ENCODE measurements at regions not wholly inside any gene's neighbourhood (a gene's known extent, or its start where the extent isn't known, plus 50 kb on each side); places are given as distances from the start of the nearest gene placed in this dataset.

- TF ChIP-seq, protein P1, sequence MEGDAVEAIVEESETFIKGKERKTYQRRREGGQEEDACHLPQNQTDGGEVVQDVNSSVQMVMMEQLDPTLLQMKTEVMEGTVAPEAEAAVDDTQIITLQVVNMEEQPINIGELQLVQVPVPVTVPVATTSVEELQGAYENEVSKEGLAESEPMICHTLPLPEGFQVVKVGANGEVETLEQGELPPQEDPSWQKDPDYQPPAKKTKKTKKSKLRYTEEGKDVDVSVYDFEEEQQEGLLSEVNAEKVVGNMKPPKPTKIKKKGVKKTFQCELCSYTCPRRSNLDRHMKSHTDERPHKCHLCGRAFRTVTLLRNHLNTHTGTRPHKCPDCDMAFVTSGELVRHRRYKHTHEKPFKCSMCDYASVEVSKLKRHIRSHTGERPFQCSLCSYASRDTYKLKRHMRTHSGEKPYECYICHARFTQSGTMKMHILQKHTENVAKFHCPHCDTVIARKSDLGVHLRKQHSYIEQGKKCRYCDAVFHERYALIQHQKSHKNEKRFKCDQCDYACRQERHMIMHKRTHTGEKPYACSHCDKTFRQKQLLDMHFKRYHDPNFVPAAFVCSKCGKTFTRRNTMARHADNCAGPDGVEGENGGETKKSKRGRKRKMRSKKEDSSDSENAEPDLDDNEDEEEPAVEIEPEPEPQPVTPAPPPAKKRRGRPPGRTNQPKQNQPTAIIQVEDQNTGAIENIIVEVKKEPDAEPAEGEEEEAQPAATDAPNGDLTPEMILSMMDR (conservative IDR thresholded peaks at IDR 0.05), result no peak
- TF ChIP-seq ZFX (IDR thresholded peaks at IDR 0.05), result no peak
- no peak overlapping the region for H3K27ac ChIP-seq
Observed at GRCh38 chr2:118622913-118623312, 224.5 kb downstream of the EN1 start.

GRCh38 chr2:118622108-118622507 lies 225.3 kb downstream of the EN1 start:
- TF ChIP-seq, protein P1 (conservative IDR thresholded peaks at IDR 0.05), result no peak
- TF ChIP-seq ZFX (IDR thresholded peaks at IDR 0.05), result no peak
- H3K27ac ChIP-seq, result no peak overlapping the region

GRCh38 chr2:118618279-118618678 lies 229.2 kb downstream of the EN1 start:
- no peak overlapping the region for H3K27ac ChIP-seq
- TF ChIP-seq, protein P1 (conservative IDR thresholded peaks at IDR 0.05), result no peak
- TF ChIP-seq ZFX (IDR thresholded peaks at IDR 0.05), result no peak

- TF ChIP-seq, protein P1 (conservative IDR thresholded peaks at IDR 0.05), result no peak
- no peak for TF ChIP-seq ZFX (IDR thresholded peaks at IDR 0.05)
- H3K27ac ChIP-seq, result no peak overlapping the region
Observed at GRCh38 chr2:118616432-118616831, 231.0 kb downstream of the EN1 start.

DNA sequence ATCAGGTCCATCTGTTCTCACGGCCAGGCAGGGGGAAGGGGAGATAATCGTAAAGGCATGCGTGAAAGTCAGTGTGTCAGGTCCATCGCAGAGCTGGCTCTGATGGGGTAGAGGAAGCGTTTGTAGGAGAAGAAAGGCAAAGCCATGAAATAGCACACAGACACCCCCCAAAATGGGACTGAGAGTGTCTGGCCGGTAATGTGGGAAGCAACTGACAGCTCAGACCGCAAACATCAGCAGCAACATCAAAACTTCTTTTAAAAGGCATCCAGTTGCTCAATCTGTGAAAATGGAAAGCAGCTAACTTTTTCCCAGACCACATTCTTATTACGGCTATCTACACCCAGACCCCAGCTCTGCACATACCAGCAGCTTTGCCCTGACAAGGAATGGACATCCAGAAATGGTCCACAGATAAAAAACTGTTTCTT lies 232.6 kb downstream of the EN1 start:
- no peak overlapping the region for H3K27ac ChIP-seq
- TF ChIP-seq ZFX (IDR thresholded peaks at IDR 0.05), result no peak

DNA sequence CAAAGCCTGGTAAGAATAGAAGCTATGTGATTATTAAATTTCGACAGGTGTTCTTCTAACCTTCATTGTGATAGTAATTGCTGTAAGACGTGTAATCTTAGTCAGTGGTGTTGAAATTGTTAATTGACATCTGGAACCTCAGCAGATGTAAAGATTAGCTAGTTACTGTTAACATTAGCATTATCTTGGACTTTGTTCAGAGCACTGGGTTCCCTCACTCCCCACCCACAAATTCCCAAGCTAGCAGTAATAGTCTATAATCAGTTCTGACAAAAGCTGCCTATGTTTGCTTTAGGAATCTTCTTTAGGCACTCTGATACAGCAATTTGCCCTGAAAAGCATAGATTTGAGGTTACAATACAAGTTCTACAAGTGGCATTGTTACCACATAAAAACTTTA lies 233.7 kb downstream of the EN1 start:
- no peak overlapping the region for H3K27ac ChIP-seq
- TF ChIP-seq, protein P1 (conservative IDR thresholded peaks at IDR 0.05), result no peak
- no peak for TF ChIP-seq ZFX (IDR thresholded peaks at IDR 0.05)

DNA sequence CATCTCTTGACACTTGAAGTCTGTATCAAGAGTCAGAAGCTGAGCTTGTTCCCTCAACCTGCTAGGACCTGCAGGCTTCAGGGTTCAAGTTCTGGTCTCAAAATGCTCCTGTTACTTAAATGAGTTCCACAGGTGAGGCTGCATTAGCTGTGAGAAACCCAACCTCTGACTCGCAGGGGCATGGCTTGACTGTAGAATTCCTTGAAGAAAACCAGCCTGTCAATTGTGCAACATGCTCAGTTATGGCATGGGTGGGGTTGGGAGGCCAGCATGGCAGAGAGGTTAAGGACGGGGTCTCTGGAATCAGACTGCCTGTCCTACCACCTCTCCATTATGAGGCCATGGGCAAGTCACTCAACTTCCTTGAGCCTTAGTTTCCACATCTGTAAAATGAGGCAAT lies 235.8 kb downstream of the EN1 start:
- H3K27ac ChIP-seq, result no peak overlapping the region
- no peak for TF ChIP-seq ZFX (IDR thresholded peaks at IDR 0.05)
- TF ChIP-seq, protein P1 (conservative IDR thresholded peaks at IDR 0.05), result no peak

- TF ChIP-seq, protein P1 (conservative IDR thresholded peaks at IDR 0.05), result no peak
- TF ChIP-seq ZFX (IDR thresholded peaks at IDR 0.05), result no peak
- no peak overlapping the region for H3K27ac ChIP-seq
Observed at GRCh38 chr2:118609138-118609537, 238.3 kb downstream of the EN1 start.
